ENCODE measurements at regions not wholly inside any gene's neighbourhood (a gene's known extent, or its start where the extent isn't known, plus 50 kb on each side); places are given as distances from the start of the nearest gene placed in this dataset.
"Not testable (repeated sequence)": the region's sequence is repeated elsewhere in the genome, so short reads cannot be mapped to it uniquely, and the experiment has no call there.

- Mint-ChIP-seq H3K27me3 (peaks cover 8% of the 10 kb centered on the region), H3K4me3 (no peak overlapping the region), H3K9me3 (ENCODE audit: low read depth) (peaks cover 14% of the 10 kb centered on the region), H3K27ac (no peak overlapping the region), H3K4me1 (no peaks in the 10 kb centered on the region), H3K36me3 (ENCODE audit: low read depth) (no peaks in the 10 kb centered on the region)
- DNase-seq (no peak), ATAC-seq (no peak)
- POLR2A ChIA-PET, result no interaction called here
- intact Hi-C loops (cut with DNase I, micrococcal nuclease), result no loop called here
- CTCF ChIA-PET, result no interaction called here
Measured at GRCh38 chr11:15673408-15673831, 558.7 kb downstream of the INSC start.

GRCh38 chr11:15674756-15675155 is 560.0 kb downstream of the INSC start:
- no peaks in the 10 kb centered on the region for H3K4me1 Mint-ChIP-seq
- H3K4me3 Mint-ChIP-seq, result no peak overlapping the region
- intact Hi-C loops (cut with DNase I, micrococcal nuclease), result no loop called here
- H3K36me3 Mint-ChIP-seq (ENCODE audit: low read depth), result no peaks in the 10 kb centered on the region
- ATAC-seq (no peak), DNase-seq (no peak)
- H3K9me3 Mint-ChIP-seq (ENCODE audit: low read depth), result peaks cover 17% of the 10 kb centered on the region
- peaks cover 8% of the 10 kb centered on the region for H3K27me3 Mint-ChIP-seq
- H3K27ac Mint-ChIP-seq, result no peak overlapping the region
- ChIA-PET POLR2A (no interaction called here), CTCF (no interaction called here)

GRCh38 chr11:15675683-15676082 is 561.0 kb downstream of the INSC start:
- ATAC-seq, result no peak
- H3K4me3 Mint-ChIP-seq, result no peak overlapping the region
- no peak overlapping the region for H3K27ac Mint-ChIP-seq
- no peaks in the 10 kb centered on the region for H3K36me3 Mint-ChIP-seq (ENCODE audit: low read depth)
- ChIA-PET POLR2A (no interaction called here), CTCF (no interaction called here)
- intact Hi-C loops (cut with DNase I, micrococcal nuclease), result no loop called here
- peaks cover 17% of the 10 kb centered on the region for H3K9me3 Mint-ChIP-seq (ENCODE audit: low read depth)
- no peaks in the 10 kb centered on the region for H3K4me1 Mint-ChIP-seq
- H3K27me3 Mint-ChIP-seq, result peaks cover 2% of the 10 kb centered on the region
- DNase-seq, result no peak

GRCh38 chr11:15677181-15677580 is 562.5 kb downstream of the INSC start:
- Mint-ChIP-seq H3K4me3 (no peak overlapping the region), H3K27ac (no peak overlapping the region), H3K27me3 (peaks cover 2% of the 10 kb centered on the region), H3K4me1 (no peaks in the 10 kb centered on the region), H3K36me3 (ENCODE audit: low read depth) (no peaks in the 10 kb centered on the region), H3K9me3 (ENCODE audit: low read depth) (peaks cover 17% of the 10 kb centered on the region)
- ChIA-PET POLR2A (no interaction called here), CTCF (no interaction called here)
- ATAC-seq (no peak), DNase-seq (no peak)
- intact Hi-C loops (cut with DNase I, micrococcal nuclease), result no loop called here

GRCh38 chr11:15683528-15683927 is 568.8 kb downstream of the INSC start:
- Mint-ChIP-seq H3K4me3 (no peak overlapping the region), H3K27ac (no peak overlapping the region), H3K27me3 (peaks cover 2% of the 10 kb centered on the region), H3K36me3 (ENCODE audit: low read depth) (no peaks in the 10 kb centered on the region), H3K4me1 (no peaks in the 10 kb centered on the region), H3K9me3 (ENCODE audit: low read depth) (peaks cover 6% of the 10 kb centered on the region)
- no peak for DNase-seq
- intact Hi-C loops (cut with DNase I, micrococcal nuclease), result no loop called here
- CTCF ChIA-PET, result no interaction called here
- POLR2A ChIA-PET, result no interaction called here
- ATAC-seq, result no peak

- H3K9me3 Mint-ChIP-seq (ENCODE audit: low read depth), result peaks cover 3% of the 10 kb centered on the region
- intact Hi-C loops (cut with DNase I, micrococcal nuclease), result no loop called here
- POLR2A ChIA-PET, result no interaction called here
- H3K4me3 Mint-ChIP-seq, result no peak overlapping the region
- CTCF ChIA-PET, result no interaction called here
- no peaks in the 10 kb centered on the region for H3K36me3 Mint-ChIP-seq (ENCODE audit: low read depth)
- no peak for ATAC-seq
- H3K4me1 Mint-ChIP-seq, result no peaks in the 10 kb centered on the region
- no peak overlapping the region for H3K27ac Mint-ChIP-seq
- H3K27me3 Mint-ChIP-seq, result peaks cover 2% of the 10 kb centered on the region
- no peak for DNase-seq
Measured at GRCh38 chr11:15685306-15685705, 570.6 kb downstream of the INSC start.

GRCh38 chr11:15686259-15686658 is 571.5 kb downstream of the INSC start:
- DNase-seq; POLR2A ChIA-PET; ATAC-seq; CTCF ChIA-PET; H3K36me3 Mint-ChIP-seq (ENCODE audit: low read depth); H3K27ac Mint-ChIP-seq; H3K4me1 Mint-ChIP-seq; H3K27me3 Mint-ChIP-seq; intact Hi-C loops (cut with DNase I, micrococcal nuclease); H3K4me3 Mint-ChIP-seq; H3K9me3 Mint-ChIP-seq (ENCODE audit: low read depth): not testable (repeated sequence)

- no peak for DNase-seq
- ATAC-seq, result no peak
- ChIA-PET POLR2A (interaction anchor here (0.7 kb wide), 1 partner anchor 30 kb away, joined by 7 read pairs; no protein-coding TSS in a partner anchor), CTCF (no interaction called here)
- intact Hi-C loops (cut with DNase I, micrococcal nuclease), result no loop called here
- Mint-ChIP-seq H3K27me3 (peaks cover 4% of the 10 kb centered on the region), H3K4me1 (no peaks in the 10 kb centered on the region), H3K27ac (no peak overlapping the region), H3K4me3 (no peak overlapping the region), H3K36me3 (ENCODE audit: low read depth) (no peaks in the 10 kb centered on the region), H3K9me3 (ENCODE audit: low read depth) (peaks cover 3% of the 10 kb centered on the region)
Measured at GRCh38 chr11:15687342-15687741, 572.6 kb downstream of the INSC start.

GRCh38 chr11:15688351-15688792 is 573.6 kb downstream of the INSC start:
- intact Hi-C loops (cut with DNase I, micrococcal nuclease), result no loop called here
- H3K4me3 Mint-ChIP-seq, result no peak overlapping the region

GRCh38 chr11:15690320-15690719 is 575.6 kb downstream of the INSC start:
- H3K36me3 Mint-ChIP-seq (ENCODE audit: low read depth), result no peaks in the 10 kb centered on the region
- H3K27ac Mint-ChIP-seq, result no peak overlapping the region
- intact Hi-C loops (cut with DNase I, micrococcal nuclease), result no loop called here
- H3K4me3 Mint-ChIP-seq, result no peak overlapping the region
- DNase-seq, result no peak
- CTCF ChIA-PET, result no interaction called here
- H3K9me3 Mint-ChIP-seq (ENCODE audit: low read depth), result peaks cover 2% of the 10 kb centered on the region
- H3K4me1 Mint-ChIP-seq, result no peaks in the 10 kb centered on the region
- POLR2A ChIA-PET, result no interaction called here
- H3K27me3 Mint-ChIP-seq, result peaks cover 5% of the 10 kb centered on the region
- ATAC-seq, result no peak

More at GRCh38 chr11:15688351-15688792, 573.6 kb downstream of the INSC start:
- Mint-ChIP-seq H3K4me1 (no peaks in the 10 kb centered on the region), H3K27me3 (peaks cover 4% of the 10 kb centered on the region), H3K9me3 (ENCODE audit: low read depth) (peaks cover 3% of the 10 kb centered on the region), H3K36me3 (ENCODE audit: low read depth) (no peaks in the 10 kb centered on the region), H3K27ac (no peak overlapping the region)
- ChIA-PET POLR2A (no interaction called here), CTCF (no interaction called here)
- no peak for ATAC-seq
- DNase-seq, result no peak

GRCh38 chr11:15692739-15693138 is 578.0 kb downstream of the INSC start:
- ATAC-seq, result no peak

GRCh38 chr11:15695096-15695721 is 580.5 kb downstream of the INSC start:
- no peaks in the 10 kb centered on the region for H3K36me3 Mint-ChIP-seq (ENCODE audit: low read depth)
- intact Hi-C loops (cut with DNase I, micrococcal nuclease), result no loop called here
- no peak for ATAC-seq
- H3K27me3 Mint-ChIP-seq, result peaks cover 3% of the 10 kb centered on the region
- ChIA-PET CTCF (interaction anchor here (0.6 kb wide), 1 partner anchor 755 kb away, joined by 3 read pairs; no protein-coding TSS in a partner anchor), POLR2A (no interaction called here)
- no peaks in the 10 kb centered on the region for H3K4me1 Mint-ChIP-seq
- no peak overlapping the region for H3K27ac Mint-ChIP-seq
- no peak for DNase-seq
- no peaks in the 10 kb centered on the region for H3K9me3 Mint-ChIP-seq (ENCODE audit: low read depth)
- no peak overlapping the region for H3K4me3 Mint-ChIP-seq

More at GRCh38 chr11:15692739-15693138, 578.0 kb downstream of the INSC start:
- DNase-seq, result no peak
- H3K4me1 Mint-ChIP-seq, result no peaks in the 10 kb centered on the region
- CTCF ChIA-PET, result no interaction called here
- H3K27ac Mint-ChIP-seq, result no peak overlapping the region
- H3K4me3 Mint-ChIP-seq, result no peak overlapping the region
- H3K9me3 Mint-ChIP-seq (ENCODE audit: low read depth), result no peaks in the 10 kb centered on the region
- peaks cover 5% of the 10 kb centered on the region for H3K27me3 Mint-ChIP-seq
- H3K36me3 Mint-ChIP-seq (ENCODE audit: low read depth), result no peaks in the 10 kb centered on the region
- intact Hi-C loops (cut with DNase I, micrococcal nuclease), result no loop called here
- POLR2A ChIA-PET, result no interaction called here

GRCh38 chr11:15696069-15696468 is 581.3 kb downstream of the INSC start:
- no peaks in the 10 kb centered on the region for H3K4me1 Mint-ChIP-seq
- H3K36me3 Mint-ChIP-seq (ENCODE audit: low read depth), result no peaks in the 10 kb centered on the region
- ATAC-seq, result no peak
- no peak for DNase-seq
- no peak overlapping the region for H3K27ac Mint-ChIP-seq
- POLR2A ChIA-PET, result no interaction called here
- no peaks in the 10 kb centered on the region for H3K9me3 Mint-ChIP-seq (ENCODE audit: low read depth)
- peaks cover 3% of the 10 kb centered on the region for H3K27me3 Mint-ChIP-seq
- CTCF ChIA-PET, result no interaction called here
- no peak overlapping the region for H3K4me3 Mint-ChIP-seq
- intact Hi-C loops (cut with DNase I, micrococcal nuclease), result no loop called here
